ENCODE measurements at regions not wholly inside any gene's neighbourhood (a gene's known extent, or its start where the extent isn't known, plus 50 kb on each side); places are given as distances from the start of the nearest gene placed in this dataset.

GRCh38 chr4:135372131-135372530, 1170.5 kb upstream of the PABPC4L start:
- no peaks in the 10 kb centered on the region for H3K36me3 ChIP-seq (ENCODE audit: control insufficient read depth, insufficient read depth, low read length)
- H3K4me1 ChIP-seq (ENCODE audit: control insufficient read depth, insufficient read depth, low read length), result no peaks in the 10 kb centered on the region
- H3K9me3 ChIP-seq (ENCODE audit: control insufficient read depth, insufficient read depth, low read length), result no peaks in the 10 kb centered on the region
- no peak overlapping the region for H3K9ac ChIP-seq (ENCODE audit: low read depth, low read length)
- no peak overlapping the region for H3K4me3 ChIP-seq (ENCODE audit: low read depth, low read length)
- no peaks in the 10 kb centered on the region for H3K27me3 ChIP-seq (ENCODE audit: control insufficient read depth, insufficient read depth, low read length)

DNA sequence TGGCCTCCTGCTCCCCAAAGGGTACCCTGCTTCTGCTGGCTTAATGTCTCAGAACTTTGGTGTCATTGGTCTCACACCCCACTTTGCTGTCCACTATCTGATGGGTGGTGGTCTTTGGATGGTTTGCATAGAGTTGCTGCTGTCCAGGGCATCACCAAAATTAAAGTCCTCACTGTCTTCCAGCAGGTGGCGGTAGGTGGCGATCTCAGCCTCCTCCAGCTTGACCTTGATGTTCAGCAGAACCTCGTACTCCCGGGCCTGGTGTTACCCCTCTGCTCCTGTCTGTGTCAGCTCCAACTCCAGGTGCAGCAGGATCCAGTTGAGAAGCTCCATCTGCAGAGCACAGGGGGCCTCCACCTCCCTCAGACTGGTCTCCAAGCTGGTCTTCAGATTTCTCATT, 1169.5 kb upstream of the PABPC4L start:
- H3K4me1 ChIP-seq (ENCODE audit: control insufficient read depth, insufficient read depth, low read length), result no peaks in the 10 kb centered on the region
- H3K9ac ChIP-seq (ENCODE audit: low read depth, low read length), result no peak overlapping the region
- H3K36me3 ChIP-seq (ENCODE audit: control insufficient read depth, insufficient read depth, low read length), result no peaks in the 10 kb centered on the region
- H3K27me3 ChIP-seq (ENCODE audit: control insufficient read depth, insufficient read depth, low read length), result no peaks in the 10 kb centered on the region
- no peak overlapping the region for H3K4me3 ChIP-seq (ENCODE audit: low read depth, low read length)
- no peaks in the 10 kb centered on the region for H3K9me3 ChIP-seq (ENCODE audit: control insufficient read depth, insufficient read depth, low read length)

DNA sequence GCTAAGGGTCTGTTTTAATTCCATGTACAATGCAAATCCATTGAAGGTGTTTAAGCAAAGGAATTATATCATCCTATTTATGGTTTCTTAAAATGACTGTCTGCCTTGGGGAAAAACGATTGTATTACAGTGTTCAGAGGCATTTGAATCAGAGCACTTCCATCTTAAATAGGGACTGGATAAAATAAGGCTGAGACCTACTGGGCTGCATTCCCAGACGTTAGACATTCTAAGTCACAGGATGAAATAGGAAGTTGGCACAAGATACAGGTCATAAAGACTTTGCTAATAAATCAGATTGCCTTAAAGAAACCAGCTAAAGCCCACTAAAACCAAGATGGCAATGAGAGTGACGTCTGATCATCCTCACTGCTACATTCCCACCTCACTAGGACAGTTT, 1167.2 kb upstream of the PABPC4L start:
- Histone ChIP-seq H3K9me3 (ENCODE audit: control insufficient read depth, insufficient read depth, low read length) (no peaks in the 10 kb centered on the region), H3K9ac (ENCODE audit: low read depth, low read length) (no peak overlapping the region), H3K4me1 (ENCODE audit: control insufficient read depth, insufficient read depth, low read length) (no peaks in the 10 kb centered on the region), H3K27me3 (ENCODE audit: control insufficient read depth, insufficient read depth, low read length) (no peaks in the 10 kb centered on the region), H3K36me3 (ENCODE audit: control insufficient read depth, insufficient read depth, low read length) (no peaks in the 10 kb centered on the region), H3K4me3 (ENCODE audit: low read depth, low read length) (no peak overlapping the region)

DNA sequence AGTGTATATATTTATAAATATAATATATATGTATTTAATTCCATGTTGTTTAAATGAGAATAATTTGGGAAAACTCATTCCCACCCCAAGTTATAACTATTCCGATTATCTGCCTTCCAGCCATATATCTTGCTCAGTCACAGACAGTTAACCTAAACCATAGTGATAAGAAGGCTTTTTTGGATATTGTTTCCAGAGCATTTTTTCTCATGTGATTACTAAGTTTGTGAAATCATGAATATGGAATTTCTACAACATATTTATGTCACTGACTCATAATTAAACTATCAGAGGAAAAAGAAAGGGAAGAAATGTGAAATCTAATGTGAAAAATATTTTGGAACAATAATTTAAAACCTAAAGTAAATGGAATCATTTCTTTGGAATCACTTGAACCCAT, 1163.5 kb upstream of the PABPC4L start:
- Histone ChIP-seq H3K27me3 (ENCODE audit: control insufficient read depth, insufficient read depth, low read length) (no peaks in the 10 kb centered on the region), H3K9me3 (ENCODE audit: control insufficient read depth, insufficient read depth, low read length) (no peaks in the 10 kb centered on the region), H3K9ac (ENCODE audit: low read depth, low read length) (no peak overlapping the region), H3K4me3 (ENCODE audit: low read depth, low read length) (no peak overlapping the region), H3K36me3 (ENCODE audit: control insufficient read depth, insufficient read depth, low read length) (no peaks in the 10 kb centered on the region), H3K4me1 (ENCODE audit: control insufficient read depth, insufficient read depth, low read length) (no peaks in the 10 kb centered on the region)

- Histone ChIP-seq H3K4me1 (ENCODE audit: control insufficient read depth, insufficient read depth, low read length) (no peaks in the 10 kb centered on the region), H3K9me3 (ENCODE audit: control insufficient read depth, insufficient read depth, low read length) (no peaks in the 10 kb centered on the region), H3K36me3 (ENCODE audit: control insufficient read depth, insufficient read depth, low read length) (no peaks in the 10 kb centered on the region), H3K9ac (ENCODE audit: low read depth, low read length) (no peak overlapping the region), H3K27me3 (ENCODE audit: control insufficient read depth, insufficient read depth, low read length) (no peaks in the 10 kb centered on the region), H3K4me3 (ENCODE audit: low read depth, low read length) (no peak overlapping the region)
Measured at GRCh38 chr4:135359128-135359527, 1157.5 kb upstream of the PABPC4L start.

- Histone ChIP-seq H3K9me3 (ENCODE audit: control insufficient read depth, insufficient read depth, low read length) (no peaks in the 10 kb centered on the region), H3K4me3 (ENCODE audit: low read depth, low read length) (no peak overlapping the region), H3K4me1 (ENCODE audit: control insufficient read depth, insufficient read depth, low read length) (no peaks in the 10 kb centered on the region), H3K36me3 (ENCODE audit: control insufficient read depth, insufficient read depth, low read length) (no peaks in the 10 kb centered on the region), H3K27me3 (ENCODE audit: control insufficient read depth, insufficient read depth, low read length) (no peaks in the 10 kb centered on the region), H3K9ac (ENCODE audit: low read depth, low read length) (no peak overlapping the region)
Measured at GRCh38 chr4:135357091-135357490, 1155.5 kb upstream of the PABPC4L start.

GRCh38 chr4:135354876-135355275, 1153.3 kb upstream of the PABPC4L start:
- no peaks in the 10 kb centered on the region for H3K27me3 ChIP-seq (ENCODE audit: control insufficient read depth, insufficient read depth, low read length)
- no peak overlapping the region for H3K4me3 ChIP-seq (ENCODE audit: low read depth, low read length)
- no peaks in the 10 kb centered on the region for H3K36me3 ChIP-seq (ENCODE audit: control insufficient read depth, insufficient read depth, low read length)

GRCh38 chr4:135353008-135353407, 1151.4 kb upstream of the PABPC4L start:
- no peaks in the 10 kb centered on the region for H3K9me3 ChIP-seq (ENCODE audit: control insufficient read depth, insufficient read depth, low read length)
- H3K36me3 ChIP-seq (ENCODE audit: control insufficient read depth, insufficient read depth, low read length), result no peaks in the 10 kb centered on the region

More at GRCh38 chr4:135354876-135355275, 1153.3 kb upstream of the PABPC4L start:
- Histone ChIP-seq H3K9me3 (ENCODE audit: control insufficient read depth, insufficient read depth, low read length) (no peaks in the 10 kb centered on the region), H3K4me1 (ENCODE audit: control insufficient read depth, insufficient read depth, low read length) (no peaks in the 10 kb centered on the region), H3K9ac (ENCODE audit: low read depth, low read length) (no peak overlapping the region)

GRCh38 chr4:135344492-135344891, 1142.9 kb upstream of the PABPC4L start:
- Histone ChIP-seq H3K27me3 (ENCODE audit: control insufficient read depth, insufficient read depth, low read length) (no peaks in the 10 kb centered on the region), H3K4me3 (ENCODE audit: low read depth, low read length) (no peak overlapping the region), H3K9ac (ENCODE audit: low read depth, low read length) (no peak overlapping the region), H3K9me3 (ENCODE audit: control insufficient read depth, insufficient read depth, low read length) (no peaks in the 10 kb centered on the region), H3K4me1 (ENCODE audit: control insufficient read depth, insufficient read depth, low read length) (no peaks in the 10 kb centered on the region), H3K36me3 (ENCODE audit: control insufficient read depth, insufficient read depth, low read length) (no peaks in the 10 kb centered on the region)

More at GRCh38 chr4:135353008-135353407, 1151.4 kb upstream of the PABPC4L start:
- no peak overlapping the region for H3K9ac ChIP-seq (ENCODE audit: low read depth, low read length)
- H3K4me3 ChIP-seq (ENCODE audit: low read depth, low read length), result no peak overlapping the region
- no peaks in the 10 kb centered on the region for H3K4me1 ChIP-seq (ENCODE audit: control insufficient read depth, insufficient read depth, low read length)
- no peaks in the 10 kb centered on the region for H3K27me3 ChIP-seq (ENCODE audit: control insufficient read depth, insufficient read depth, low read length)

- H3K27me3 ChIP-seq (ENCODE audit: control insufficient read depth, insufficient read depth, low read length), result no peaks in the 10 kb centered on the region
- no peaks in the 10 kb centered on the region for H3K36me3 ChIP-seq (ENCODE audit: control insufficient read depth, insufficient read depth, low read length)
- no peaks in the 10 kb centered on the region for H3K4me1 ChIP-seq (ENCODE audit: control insufficient read depth, insufficient read depth, low read length)
- no peaks in the 10 kb centered on the region for H3K9me3 ChIP-seq (ENCODE audit: control insufficient read depth, insufficient read depth, low read length)
- H3K9ac ChIP-seq (ENCODE audit: low read depth, low read length), result no peak overlapping the region
- no peak overlapping the region for H3K4me3 ChIP-seq (ENCODE audit: low read depth, low read length)
Measured at GRCh38 chr4:135338181-135338580, 1136.6 kb upstream of the PABPC4L start.

GRCh38 chr4:135325264-135325663, 1123.7 kb upstream of the PABPC4L start:
- H3K36me3 ChIP-seq (ENCODE audit: control insufficient read depth, insufficient read depth, low read length), result no peaks in the 10 kb centered on the region
- no peaks in the 10 kb centered on the region for H3K4me1 ChIP-seq (ENCODE audit: control insufficient read depth, insufficient read depth, low read length)
- H3K27me3 ChIP-seq (ENCODE audit: control insufficient read depth, insufficient read depth, low read length), result no peaks in the 10 kb centered on the region
- H3K9ac ChIP-seq (ENCODE audit: low read depth, low read length), result no peak overlapping the region
- H3K4me3 ChIP-seq (ENCODE audit: low read depth, low read length), result no peak overlapping the region
- H3K9me3 ChIP-seq (ENCODE audit: control insufficient read depth, insufficient read depth, low read length), result no peaks in the 10 kb centered on the region

DNA sequence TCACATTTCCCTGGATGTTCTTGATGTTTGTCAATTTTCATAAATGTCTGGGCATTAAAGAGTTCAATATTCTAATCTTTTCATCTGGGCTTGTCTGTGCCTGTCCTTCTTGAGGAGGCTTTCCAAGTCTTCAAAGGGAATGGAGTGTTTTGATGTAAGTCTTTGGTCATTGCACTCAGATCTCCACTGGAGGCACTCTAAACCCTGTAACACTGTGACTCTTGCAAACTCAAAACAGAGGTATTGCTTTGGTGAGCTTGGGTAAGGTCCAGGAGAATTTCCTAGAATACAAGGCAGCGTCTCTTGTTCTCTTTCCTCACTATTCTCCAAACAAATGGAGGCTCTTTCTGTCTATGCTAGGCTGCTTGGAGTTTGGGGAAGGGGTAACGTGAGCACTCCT, 1118.1 kb upstream of the PABPC4L start:
- Histone ChIP-seq H3K9me3 (ENCODE audit: control insufficient read depth, insufficient read depth, low read length) (no peaks in the 10 kb centered on the region), H3K9ac (ENCODE audit: low read depth, low read length) (no peak overlapping the region), H3K4me3 (ENCODE audit: low read depth, low read length) (no peak overlapping the region), H3K36me3 (ENCODE audit: control insufficient read depth, insufficient read depth, low read length) (no peaks in the 10 kb centered on the region), H3K4me1 (ENCODE audit: control insufficient read depth, insufficient read depth, low read length) (no peaks in the 10 kb centered on the region), H3K27me3 (ENCODE audit: control insufficient read depth, insufficient read depth, low read length) (no peaks in the 10 kb centered on the region)

Measured in iPS-15b (cell line).